MM.1S (cell line): ENCODE measurements at regions not wholly inside any gene's neighbourhood (a gene's known extent, or its start where the extent isn't known, plus 50 kb on each side); places are given as distances from the start of the nearest gene placed in this dataset.

Experiments used
- DNase-seq: peaks from one replicate; pipeline ENCODE4 v3.0.0-alpha.2; 2015
- H2AFZ ChIP-seq: fragments of 300-600 bp; sonication (generic); 2 replicates; pipeline ENCODE4 v1.6.0; 2016; ENCODE audit warnings: antibody characterized with exemption, low read length
- H3F3A ChIP-seq: fragments of 300-600 bp; sonication (generic); 2 replicates; pipeline ENCODE4 v1.6.1; 2016; ENCODE audit warnings: mild to moderate bottlenecking, antibody characterized with exemption, low read length, moderate library complexity, mixed read lengths; ENCODE audit not compliant: insufficient read depth
- H3K27ac ChIP-seq: fragments of 300-600 bp; sonication (generic); 2 replicates; pipeline ENCODE4 v1.5.1; 2016; ENCODE audit warnings: mild to moderate bottlenecking, low read length
- H3K27me3 ChIP-seq: fragments of 300-600 bp; sonication (generic); replicated peaks from 2 replicates; pipeline ENCODE4 v1.6.0; 2016; ENCODE audit warnings: low read length; ENCODE audit not compliant: insufficient read depth
- H3K36me3 ChIP-seq: fragments of 300-600 bp; sonication (generic); replicated peaks from 2 replicates; pipeline ENCODE4 v1.6.1; 2016; ENCODE audit warnings: mild to moderate bottlenecking, low read length, mixed read lengths; ENCODE audit not compliant: insufficient read depth
- H3K4me1 ChIP-seq: fragments of 300-600 bp; sonication (generic); 2 replicates; pipeline ENCODE4 v1.6.1; 2016; ENCODE audit warnings: low read length, mixed read lengths
- H3K4me2 ChIP-seq: fragments of 300-600 bp; sonication (generic); 2 replicates; pipeline ENCODE4 v1.6.0; 2016; ENCODE audit warnings: low read depth, low read length
- H3K4me3 ChIP-seq: fragments of 300-600 bp; sonication (generic); 2 replicates; pipeline ENCODE4 v1.5.1; 2016; ENCODE audit warnings: low read length, mixed read lengths
- H3K79me2 ChIP-seq: fragments of 300-600 bp; sonication (generic); 2 replicates; pipeline ENCODE4 v1.6.1; 2016; ENCODE audit warnings: mixed run types, low read length, mixed read lengths
- H3K9ac ChIP-seq: fragments of 300-600 bp; sonication (generic); 2 replicates; pipeline ENCODE4 v1.6.1; 2016; ENCODE audit warnings: low read length, mixed read lengths
- H3K9me2 ChIP-seq: fragments of 300-600 bp; sonication (generic); replicated peaks from 2 replicates; pipeline ENCODE4 v1.6.1; 2016; ENCODE audit warnings: mild to moderate bottlenecking, low read length, mixed read lengths; ENCODE audit not compliant: insufficient read depth
- H3K9me3 ChIP-seq: fragments of 300-600 bp; sonication (generic); replicated peaks from 2 replicates; pipeline ENCODE4 v1.6.1; 2016; ENCODE audit warnings: mild to moderate bottlenecking, low read length, mixed read lengths; ENCODE audit not compliant: insufficient read depth
- H4K20me1 ChIP-seq: fragments of 300-600 bp; sonication (generic); 2 replicates; pipeline ENCODE4 v1.6.1; 2016; ENCODE audit warnings: mild to moderate bottlenecking, low read length, moderate library complexity, mixed read lengths; ENCODE audit not compliant: insufficient read depth
- CTCF ChIP-seq: fragments of 300-600 bp; sonication (generic); IDR thresholded peaks from 2 replicates; pipeline ENCODE4 v1.5.1; 2016; ENCODE audit warnings: antibody characterized with exemption, low read length, mixed read lengths
- EZH2 ChIP-seq: fragments of 300-600 bp; sonication (generic); optimal IDR thresholded peaks from 2 replicates; pipeline ENCODE3; 2017; ENCODE audit warnings: low read depth, mild to moderate bottlenecking, antibody characterized with exemption, low read length, mixed read lengths
- EZH2phosphoT487 ChIP-seq: fragments of 300-600 bp; sonication (generic); IDR thresholded peaks from 2 replicates; pipeline ENCODE4 v1.6.1; 2018; ENCODE audit warnings: antibody characterized with exemption, low read length

GRCh38 chr4:138051157-138051556 is 191.0 kb downstream of the SLC7A11 start:
- Histone ChIP-seq H3K9me3 (no peaks in the 10 kb centered on the region), H3K27me3 (no peaks in the 10 kb centered on the region), H3K9me2 (no peaks in the 10 kb centered on the region), H3K36me3 (no peaks in the 10 kb centered on the region), H3K9ac (no peak overlapping the region), H3K27ac (no peak overlapping the region), H3K4me1 (no peaks in the 10 kb centered on the region), H4K20me1 (no peaks in the 10 kb centered on the region), H3K4me3 (no peak overlapping the region), H3F3A (no peaks in the 10 kb centered on the region), H2AFZ (no peak overlapping the region), H3K4me2 (no peak overlapping the region), H3K79me2 (no peaks in the 10 kb centered on the region)
- no peak for DNase-seq
- TF ChIP-seq EZH2: no peak
- no peak for TF ChIP-seq CTCF

- no peak overlapping the region for H3K27ac ChIP-seq
- H3K9me3 ChIP-seq: no peaks in the 10 kb centered on the region
- H3K36me3 ChIP-seq: no peaks in the 10 kb centered on the region
- no peak overlapping the region for H3K4me3 ChIP-seq
- H3K4me1 ChIP-seq: no peaks in the 10 kb centered on the region
- DNase-seq: no peak
- H3K9me2 ChIP-seq: no peaks in the 10 kb centered on the region
- no peaks in the 10 kb centered on the region for H3K27me3 ChIP-seq
- no peak overlapping the region for H2AFZ ChIP-seq
- no peaks in the 10 kb centered on the region for H4K20me1 ChIP-seq
- TF ChIP-seq CTCF (no peak), EZH2phosphoT487 (no peak), EZH2 (no peak)
- H3F3A ChIP-seq: no peaks in the 10 kb centered on the region
- no peak overlapping the region for H3K9ac ChIP-seq
- no peaks in the 10 kb centered on the region for H3K79me2 ChIP-seq
- H3K4me2 ChIP-seq: no peak overlapping the region
Measured at GRCh38 chr4:138050601-138051000, 191.5 kb downstream of the SLC7A11 start.

- H3K27me3 ChIP-seq: no peaks in the 10 kb centered on the region
- H3K27ac ChIP-seq: no peak overlapping the region
- no peak for DNase-seq
- H3K4me2 ChIP-seq: no peak overlapping the region
- H2AFZ ChIP-seq: no peak overlapping the region
- H3K4me3 ChIP-seq: no peak overlapping the region
- no peaks in the 10 kb centered on the region for H3K79me2 ChIP-seq
- TF ChIP-seq EZH2 (no peak), CTCF (no peak), EZH2phosphoT487 (no peak)
- no peaks in the 10 kb centered on the region for H3F3A ChIP-seq
- no peaks in the 10 kb centered on the region for H3K9me3 ChIP-seq
- H3K9me2 ChIP-seq: no peaks in the 10 kb centered on the region
- H3K4me1 ChIP-seq: no peaks in the 10 kb centered on the region
- no peaks in the 10 kb centered on the region for H3K36me3 ChIP-seq
- no peaks in the 10 kb centered on the region for H4K20me1 ChIP-seq
- no peak overlapping the region for H3K9ac ChIP-seq
Measured at GRCh38 chr4:138049355-138049754, 192.8 kb downstream of the SLC7A11 start.

GRCh38 chr4:138047290-138047689 is 194.9 kb downstream of the SLC7A11 start:
- Histone ChIP-seq H3K9me3 (no peaks in the 10 kb centered on the region), H2AFZ (no peak overlapping the region), H3K79me2 (no peaks in the 10 kb centered on the region), H3K9ac (no peak overlapping the region), H3K9me2 (no peaks in the 10 kb centered on the region), H3K36me3 (no peaks in the 10 kb centered on the region), H3K4me3 (no peak overlapping the region), H3K27me3 (no peaks in the 10 kb centered on the region), H3K4me1 (no peaks in the 10 kb centered on the region), H3F3A (no peaks in the 10 kb centered on the region), H4K20me1 (no peaks in the 10 kb centered on the region), H3K4me2 (no peak overlapping the region), H3K27ac (no peak overlapping the region)
- DNase-seq: no peak
- TF ChIP-seq CTCF (no peak), EZH2phosphoT487 (no peak), EZH2 (no peak)
